Fibroblast of lung (primary cell): ENCODE measurements at regions not wholly inside any gene's neighbourhood (a gene's known extent, or its start where the extent isn't known, plus 50 kb on each side); places are given as distances from the start of the nearest gene placed in this dataset.

ENCODE experiments used
- CTCF ChIP-seq, 2 donors: IDR thresholded peaks in 1 of 2; conservative IDR thresholded peaks in 1 of 2; 1 replicate in 1 of 2; 2 replicates in 1 of 2; pipeline ENCODE4 v1.5.1; 2011 to 2012; ENCODE audit warnings: low read length in 2 of 2, control low read depth in 1 of 2, inconsistent platforms in 1 of 2, low read depth in 1 of 2, mild to moderate bottlenecking in 1 of 2
- EZH2 ChIP-seq: IDR thresholded peaks from 2 replicates; pipeline ENCODE4 v1.5.1; 2012; ENCODE audit warnings: low read length, control low read depth, mild to moderate bottlenecking; ENCODE audit errors: missing control alignments

GRCh38 chr13:86188170-86188569 is 389.0 kb upstream of the SLITRK6 start:
- TF ChIP-seq CTCF (conservative IDR thresholded peaks at IDR 0.05 in 1 of 2, IDR thresholded peaks at IDR 0.05 in 1 of 2; ENCODE audit: low read depth in 1 of 2, low read length in 2 of 2) (no peak), EZH2 (no peak)
